ENCODE measurements at regions not wholly inside any gene's neighbourhood (a gene's known extent, or its start where the extent isn't known, plus 50 kb on each side); places are given as distances from the start of the nearest gene placed in this dataset.
"Not testable (repeated sequence)": the region's sequence is repeated elsewhere in the genome, so short reads cannot be mapped to it uniquely, and the experiment has no call there.

- no peak overlapping the region for H3K27ac ChIP-seq (ENCODE audit: low read depth, low read length, severe bottlenecking)
- H3K4me1 ChIP-seq (ENCODE audit: control insufficient read depth, insufficient read depth, low read length, poor library complexity, severe bottlenecking): peaks cover 9% of the 10 kb centered on the region
- H3K36me3 ChIP-seq (ENCODE audit: control insufficient read depth, insufficient read depth, low read length): no peaks in the 10 kb centered on the region
- WGBS, 2 experiments (ENCODE audit: insufficient coverage in 2 of 2): 86% methylated on average over 1 of the region's 1 CpG; no CpG with 5 or more reads in 1 of the 2 experiments
- H3K4me3 ChIP-seq (ENCODE audit: extremely low read depth, insufficient read depth, low read length, poor library complexity, severe bottlenecking): no peak overlapping the region
- H3K9me3 ChIP-seq (ENCODE audit: control insufficient read depth, low read length): peaks cover 15% of the 10 kb centered on the region
Observed at GRCh38 chr3:194046531-194046930, 89.4 kb upstream of the HES1 start.

- Histone ChIP-seq H3K36me3 (ENCODE audit: control insufficient read depth, insufficient read depth, low read length) (no peaks in the 10 kb centered on the region), H3K27ac (ENCODE audit: low read depth, low read length, severe bottlenecking) (no peak overlapping the region), H3K4me1 (ENCODE audit: control insufficient read depth, insufficient read depth, low read length, poor library complexity, severe bottlenecking) (peaks cover 9% of the 10 kb centered on the region), H3K4me3 (ENCODE audit: extremely low read depth, insufficient read depth, low read length, poor library complexity, severe bottlenecking) (no peak overlapping the region), H3K9me3 (ENCODE audit: control insufficient read depth, low read length) (peaks cover 21% of the 10 kb centered on the region)
- 92% methylated on average over 2 to 4 of the region's 4 CpGs for WGBS, 2 experiments (ENCODE audit: insufficient coverage in 2 of 2)
Observed at GRCh38 chr3:194046995-194047645, 88.8 kb upstream of the HES1 start.

GRCh38 chr3:194049394-194049793 lies 86.6 kb upstream of the HES1 start:
- no peak overlapping the region for H3K27ac ChIP-seq (ENCODE audit: low read depth, low read length, severe bottlenecking)
- 100% methylated on average over 1 of the region's 1 CpG; no CpG with 5 or more reads in 1 of the 2 experiments for WGBS, 2 experiments (ENCODE audit: insufficient coverage in 2 of 2)
- H3K9me3 ChIP-seq (ENCODE audit: control insufficient read depth, low read length): peaks cover 25% of the 10 kb centered on the region
- H3K4me1 ChIP-seq (ENCODE audit: control insufficient read depth, insufficient read depth, low read length, poor library complexity, severe bottlenecking): no peaks in the 10 kb centered on the region
- no peak overlapping the region for H3K4me3 ChIP-seq (ENCODE audit: extremely low read depth, insufficient read depth, low read length, poor library complexity, severe bottlenecking)
- no peaks in the 10 kb centered on the region for H3K36me3 ChIP-seq (ENCODE audit: control insufficient read depth, insufficient read depth, low read length)

- Histone ChIP-seq H3K9me3 (ENCODE audit: control insufficient read depth, low read length) (peaks cover 25% of the 10 kb centered on the region), H3K36me3 (ENCODE audit: control insufficient read depth, insufficient read depth, low read length) (no peaks in the 10 kb centered on the region), H3K27ac (ENCODE audit: low read depth, low read length, severe bottlenecking) (no peak overlapping the region), H3K4me1 (ENCODE audit: control insufficient read depth, insufficient read depth, low read length, poor library complexity, severe bottlenecking) (no peaks in the 10 kb centered on the region), H3K4me3 (ENCODE audit: extremely low read depth, insufficient read depth, low read length, poor library complexity, severe bottlenecking) (no peak overlapping the region)
- no CpG with 5 or more reads among the region's 1 CpG for WGBS, 2 experiments (ENCODE audit: insufficient coverage in 2 of 2)
Observed at GRCh38 chr3:194050782-194051320, 85.1 kb upstream of the HES1 start.

- Histone ChIP-seq H3K36me3 (ENCODE audit: control insufficient read depth, insufficient read depth, low read length) (no peaks in the 10 kb centered on the region), H3K9me3 (ENCODE audit: control insufficient read depth, low read length) (peaks cover 25% of the 10 kb centered on the region), H3K4me3 (ENCODE audit: extremely low read depth, insufficient read depth, low read length, poor library complexity, severe bottlenecking) (no peak overlapping the region), H3K4me1 (ENCODE audit: control insufficient read depth, insufficient read depth, low read length, poor library complexity, severe bottlenecking) (no peaks in the 10 kb centered on the region), H3K27ac (ENCODE audit: low read depth, low read length, severe bottlenecking) (no peak overlapping the region)
- 83 to 96% methylated on average over 2 of the region's 2 CpGs for WGBS, 2 experiments (ENCODE audit: insufficient coverage in 2 of 2)
Observed at GRCh38 chr3:194051366-194052149, 84.4 kb upstream of the HES1 start.

GRCh38 chr3:194053136-194053535 lies 82.8 kb upstream of the HES1 start:
- Histone ChIP-seq H3K36me3 (ENCODE audit: control insufficient read depth, insufficient read depth, low read length) (no peaks in the 10 kb centered on the region), H3K9me3 (ENCODE audit: control insufficient read depth, low read length) (peaks cover 25% of the 10 kb centered on the region), H3K4me3 (ENCODE audit: extremely low read depth, insufficient read depth, low read length, poor library complexity, severe bottlenecking) (no peak overlapping the region), H3K27ac (ENCODE audit: low read depth, low read length, severe bottlenecking) (no peak overlapping the region), H3K4me1 (ENCODE audit: control insufficient read depth, insufficient read depth, low read length, poor library complexity, severe bottlenecking) (no peaks in the 10 kb centered on the region)
- WGBS, 2 experiments (ENCODE audit: insufficient coverage in 2 of 2): 90 to 91% methylated on average over 4 of the region's 4 CpGs

- no CpG with 5 or more reads among the region's 2 CpGs for WGBS, 2 experiments (ENCODE audit: insufficient coverage in 2 of 2)
- Histone ChIP-seq H3K36me3 (ENCODE audit: control insufficient read depth, insufficient read depth, low read length) (no peaks in the 10 kb centered on the region), H3K4me1 (ENCODE audit: control insufficient read depth, insufficient read depth, low read length, poor library complexity, severe bottlenecking) (no peaks in the 10 kb centered on the region), H3K27ac (ENCODE audit: low read depth, low read length, severe bottlenecking) (no peak overlapping the region), H3K4me3 (ENCODE audit: extremely low read depth, insufficient read depth, low read length, poor library complexity, severe bottlenecking) (no peak overlapping the region), H3K9me3 (ENCODE audit: control insufficient read depth, low read length) (peaks cover 25% of the 10 kb centered on the region)
Observed at GRCh38 chr3:194054016-194054415, 81.9 kb upstream of the HES1 start.

GRCh38 chr3:194054540-194054939 lies 81.4 kb upstream of the HES1 start:
- no peak overlapping the region for H3K4me3 ChIP-seq (ENCODE audit: extremely low read depth, insufficient read depth, low read length, poor library complexity, severe bottlenecking)
- no peaks in the 10 kb centered on the region for H3K36me3 ChIP-seq (ENCODE audit: control insufficient read depth, insufficient read depth, low read length)
- H3K27ac ChIP-seq (ENCODE audit: low read depth, low read length, severe bottlenecking): no peak overlapping the region
- WGBS, 2 experiments (ENCODE audit: insufficient coverage in 2 of 2): 39 to 58% methylated on average over 4 to 5 of the region's 5 CpGs
- H3K4me1 ChIP-seq (ENCODE audit: control insufficient read depth, insufficient read depth, low read length, poor library complexity, severe bottlenecking): no peaks in the 10 kb centered on the region
- H3K9me3 ChIP-seq (ENCODE audit: control insufficient read depth, low read length): peaks cover 25% of the 10 kb centered on the region

- Histone ChIP-seq H3K9me3 (ENCODE audit: control insufficient read depth, low read length) (peaks cover 25% of the 10 kb centered on the region), H3K4me1 (ENCODE audit: control insufficient read depth, insufficient read depth, low read length, poor library complexity, severe bottlenecking) (no peaks in the 10 kb centered on the region), H3K36me3 (ENCODE audit: control insufficient read depth, insufficient read depth, low read length) (no peaks in the 10 kb centered on the region), H3K4me3 (ENCODE audit: extremely low read depth, insufficient read depth, low read length, poor library complexity, severe bottlenecking) (no peak overlapping the region), H3K27ac (ENCODE audit: low read depth, low read length, severe bottlenecking) (no peak overlapping the region)
- WGBS, 2 experiments (ENCODE audit: insufficient coverage in 2 of 2): 38 to 77% methylated on average over 1 to 2 of the region's 3 CpGs
Observed at GRCh38 chr3:194054961-194055360, 81.0 kb upstream of the HES1 start.

GRCh38 chr3:194056323-194056722 lies 79.6 kb upstream of the HES1 start:
- H3K9me3 ChIP-seq (ENCODE audit: control insufficient read depth, low read length): peaks cover 12% of the 10 kb centered on the region
- not testable (repeated sequence) for H3K36me3 ChIP-seq (ENCODE audit: control insufficient read depth, insufficient read depth, low read length); H3K4me1 ChIP-seq (ENCODE audit: control insufficient read depth, insufficient read depth, low read length, poor library complexity, severe bottlenecking); H3K4me3 ChIP-seq (ENCODE audit: extremely low read depth, insufficient read depth, low read length, poor library complexity, severe bottlenecking); H3K27ac ChIP-seq (ENCODE audit: low read depth, low read length, severe bottlenecking)
- WGBS, 2 experiments (ENCODE audit: insufficient coverage in 2 of 2): 94 to 97% methylated on average over 10 to 13 of the region's 15 CpGs

Data from mesodermal cell (in vitro differentiated cells).